ENCODE measurements at regions not wholly inside any gene's neighbourhood (a gene's known extent, or its start where the extent isn't known, plus 50 kb on each side); places are given as distances from the start of the nearest gene placed in this dataset.

DNA sequence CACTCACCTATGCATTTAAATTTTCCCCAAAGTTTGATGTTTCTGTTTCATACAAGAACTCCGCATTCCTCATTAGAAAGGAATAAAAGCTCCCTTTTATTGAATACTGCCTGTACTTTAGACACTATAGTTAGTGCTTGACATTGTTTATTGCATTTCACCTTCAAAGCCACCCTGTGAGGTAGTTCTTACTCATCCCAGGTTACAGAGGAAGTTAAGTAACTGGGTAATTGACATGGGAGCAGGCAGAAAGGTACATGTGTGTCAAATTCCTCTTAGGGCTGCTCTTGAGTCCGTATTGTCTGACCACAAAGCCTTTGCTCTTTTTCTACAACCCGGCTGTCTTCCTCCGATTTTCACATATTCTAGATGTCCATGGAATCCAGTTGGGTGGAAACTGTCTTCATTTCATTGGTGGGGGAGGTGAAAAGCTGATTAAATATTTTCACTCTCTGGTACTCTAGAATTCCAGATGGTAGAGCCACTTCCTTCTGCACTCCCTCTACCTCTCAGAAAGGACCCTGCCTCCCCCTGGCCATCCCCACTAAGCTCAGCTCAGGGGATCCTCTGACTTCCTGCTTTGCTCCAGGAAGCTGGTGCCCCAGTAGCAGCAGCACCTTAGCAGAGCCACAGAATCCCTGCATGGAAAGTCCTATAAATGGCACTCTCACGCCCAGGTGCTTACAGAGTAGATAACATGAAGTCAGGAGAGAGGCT, 319.2 kb downstream of the LRATD1 start:
- ATAC-seq: no peak
- WGBS, 2 donors (ENCODE audit: low coverage in 1 of 2): 71 to 81% methylated on average over 2 to 5 of the region's 5 CpGs
- Histone ChIP-seq H3K36me3 (no peaks in the 10 kb centered on the region), H3K4me3 (no peak overlapping the region), H3K27me3 (no peaks in the 10 kb centered on the region), H3K9me3 (no peaks in the 10 kb centered on the region), H3K4me1 (no peaks in the 10 kb centered on the region), H3K27ac (no peak overlapping the region)
- TF ChIP-seq EP300 (IDR thresholded peaks at IDR 0.05) (no peak), POLR2AphosphoS5 (IDR thresholded peaks at IDR 0.05) (no peak), POLR2A (IDR thresholded peaks at IDR 0.05) (no peak)
- TF ChIP-seq, protein P1, sequence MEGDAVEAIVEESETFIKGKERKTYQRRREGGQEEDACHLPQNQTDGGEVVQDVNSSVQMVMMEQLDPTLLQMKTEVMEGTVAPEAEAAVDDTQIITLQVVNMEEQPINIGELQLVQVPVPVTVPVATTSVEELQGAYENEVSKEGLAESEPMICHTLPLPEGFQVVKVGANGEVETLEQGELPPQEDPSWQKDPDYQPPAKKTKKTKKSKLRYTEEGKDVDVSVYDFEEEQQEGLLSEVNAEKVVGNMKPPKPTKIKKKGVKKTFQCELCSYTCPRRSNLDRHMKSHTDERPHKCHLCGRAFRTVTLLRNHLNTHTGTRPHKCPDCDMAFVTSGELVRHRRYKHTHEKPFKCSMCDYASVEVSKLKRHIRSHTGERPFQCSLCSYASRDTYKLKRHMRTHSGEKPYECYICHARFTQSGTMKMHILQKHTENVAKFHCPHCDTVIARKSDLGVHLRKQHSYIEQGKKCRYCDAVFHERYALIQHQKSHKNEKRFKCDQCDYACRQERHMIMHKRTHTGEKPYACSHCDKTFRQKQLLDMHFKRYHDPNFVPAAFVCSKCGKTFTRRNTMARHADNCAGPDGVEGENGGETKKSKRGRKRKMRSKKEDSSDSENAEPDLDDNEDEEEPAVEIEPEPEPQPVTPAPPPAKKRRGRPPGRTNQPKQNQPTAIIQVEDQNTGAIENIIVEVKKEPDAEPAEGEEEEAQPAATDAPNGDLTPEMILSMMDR (IDR thresholded peaks at IDR 0.05): no peak

DNA sequence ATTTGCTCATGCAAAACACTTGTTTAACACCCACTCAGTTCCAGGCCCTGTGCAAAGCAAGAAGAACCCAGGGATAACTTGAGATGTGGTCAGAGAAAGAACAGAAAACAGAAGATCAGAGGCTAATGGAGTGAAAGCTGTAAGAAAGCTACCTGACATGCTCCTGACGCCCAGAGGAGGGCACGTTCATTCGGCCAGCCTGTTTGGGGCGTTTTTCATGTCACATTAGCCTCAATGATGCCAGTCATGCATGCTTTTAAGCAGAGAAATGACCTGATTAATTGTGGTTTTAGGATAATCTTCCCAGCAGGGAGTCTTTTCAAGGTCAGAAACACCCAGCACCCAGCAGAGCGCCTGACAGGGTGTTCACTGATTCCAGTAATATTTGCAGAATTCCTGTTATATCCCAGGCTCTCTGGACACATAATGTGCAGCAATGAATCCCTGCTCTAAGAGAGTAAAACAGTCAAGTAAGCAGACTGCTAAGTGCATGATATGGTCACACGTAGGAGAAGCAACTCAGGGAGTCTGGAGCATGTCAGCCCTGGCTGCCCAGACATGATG, 320.0 kb downstream of the LRATD1 start:
- H3K9me3 ChIP-seq: no peaks in the 10 kb centered on the region
- no peaks in the 10 kb centered on the region for H3K4me1 ChIP-seq
- no peak for ATAC-seq
- no peaks in the 10 kb centered on the region for H3K27me3 ChIP-seq
- no peak overlapping the region for H3K4me3 ChIP-seq
- H3K27ac ChIP-seq: no peak overlapping the region
- 54 to 74% methylated on average over 3 to 5 of the region's 6 CpGs for WGBS, 2 donors (ENCODE audit: low coverage in 1 of 2)
- TF ChIP-seq, protein P1 (IDR thresholded peaks at IDR 0.05): no peak
- TF ChIP-seq POLR2AphosphoS5 (IDR thresholded peaks at IDR 0.05) (no peak), POLR2A (IDR thresholded peaks at IDR 0.05) (no peak), EP300 (IDR thresholded peaks at IDR 0.05) (no peak)
- no peaks in the 10 kb centered on the region for H3K36me3 ChIP-seq

DNA sequence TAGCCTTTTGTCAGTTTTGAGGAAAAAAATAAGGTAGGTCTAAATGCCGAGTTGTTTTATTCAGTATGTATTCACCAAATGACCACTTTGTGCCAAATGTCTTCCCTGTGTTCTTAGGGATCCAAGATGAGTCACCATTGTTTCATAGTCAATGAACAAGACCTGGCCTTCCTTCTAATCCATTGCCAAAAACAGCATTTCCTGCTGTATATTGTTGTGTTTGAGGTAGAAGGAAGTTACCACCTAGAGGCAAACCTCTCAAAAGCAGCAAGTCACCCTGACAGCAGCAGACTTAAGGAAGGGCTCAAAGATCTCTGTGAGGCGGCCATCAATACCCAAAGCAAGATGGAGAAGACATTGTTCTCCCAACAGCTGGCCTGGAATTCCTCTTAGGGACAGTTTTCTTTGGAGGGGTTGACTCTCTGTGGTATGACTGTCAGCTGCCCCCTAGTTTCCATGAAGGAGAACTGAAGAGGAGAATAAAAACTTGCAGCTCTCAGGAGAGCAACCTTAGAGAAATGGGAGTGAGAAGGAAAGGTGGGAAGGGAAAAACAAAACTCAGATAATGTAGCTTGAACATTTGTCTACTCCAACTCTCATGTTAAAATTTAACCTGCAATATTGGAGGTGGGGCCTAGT, 328.3 kb downstream of the LRATD1 start:
- no peaks in the 10 kb centered on the region for H3K9me3 ChIP-seq
- ATAC-seq: no peak
- H3K4me3 ChIP-seq: no peak overlapping the region
- no peaks in the 10 kb centered on the region for H3K36me3 ChIP-seq
- H3K27me3 ChIP-seq: no peaks in the 10 kb centered on the region
- H3K4me1 ChIP-seq: no peaks in the 10 kb centered on the region
- 40 to 75% methylated on average over 1 to 2 of the region's 2 CpGs for WGBS, 2 donors (ENCODE audit: low coverage in 1 of 2)
- no peak overlapping the region for H3K27ac ChIP-seq
- TF ChIP-seq EP300 (IDR thresholded peaks at IDR 0.05) (no peak), POLR2A (IDR thresholded peaks at IDR 0.05) (no peak)

DNA sequence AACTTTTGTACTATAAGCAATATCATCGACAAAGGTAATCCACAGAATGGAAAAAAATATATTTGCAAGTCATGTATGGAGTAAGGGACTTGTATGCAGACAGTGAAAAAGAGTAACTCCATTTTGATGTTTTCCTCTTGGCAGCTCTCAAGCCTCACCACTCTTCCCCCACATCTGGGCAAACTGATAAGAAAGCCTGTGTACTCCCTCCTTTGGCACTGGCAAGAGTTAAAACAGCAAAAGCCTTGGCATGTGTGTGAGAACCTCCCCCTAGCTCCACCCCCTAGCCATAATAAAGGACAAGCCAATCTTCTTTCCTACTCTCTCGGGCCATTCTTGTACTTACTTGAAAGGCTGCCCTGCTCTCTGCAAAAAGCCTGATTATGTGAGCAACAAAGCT, 335.2 kb downstream of the LRATD1 start:
- no peak overlapping the region for H3K4me3 ChIP-seq
- H3K27ac ChIP-seq: no peak overlapping the region
- no peaks in the 10 kb centered on the region for H3K36me3 ChIP-seq
- TF ChIP-seq EP300 (IDR thresholded peaks at IDR 0.05) (no peak), POLR2AphosphoS5 (IDR thresholded peaks at IDR 0.05) (no peak), POLR2A (IDR thresholded peaks at IDR 0.05) (no peak)
- TF ChIP-seq, protein P1 (IDR thresholded peaks at IDR 0.05): no peak
- H3K27me3 ChIP-seq: no peaks in the 10 kb centered on the region
- 71 to 75% methylated on average over 1 to 2 of the region's 2 CpGs for WGBS, 2 donors (ENCODE audit: low coverage in 1 of 2)
- no peak for ATAC-seq
- no peaks in the 10 kb centered on the region for H3K9me3 ChIP-seq
- no peaks in the 10 kb centered on the region for H3K4me1 ChIP-seq

DNA sequence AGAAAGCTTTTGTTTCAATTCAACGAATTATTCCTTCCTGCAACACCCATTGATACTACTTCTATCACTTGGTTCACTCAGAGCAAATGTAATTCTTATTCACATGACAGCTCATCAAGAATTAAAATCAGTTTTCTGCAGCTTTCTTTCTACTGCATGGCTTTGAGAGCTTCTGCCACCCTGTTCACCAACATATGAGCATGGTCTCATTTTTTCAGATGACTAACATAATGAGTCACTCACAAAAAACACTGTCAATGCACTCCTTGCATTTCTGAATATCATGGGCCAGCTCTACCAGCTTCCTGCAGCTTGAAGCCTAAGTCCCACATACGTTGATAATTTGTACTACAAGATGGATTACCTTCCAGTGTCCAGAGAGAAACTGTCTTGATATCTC, 342.9 kb downstream of the LRATD1 start:
- Histone ChIP-seq H3K27ac (no peak overlapping the region), H3K27me3 (no peaks in the 10 kb centered on the region), H3K4me3 (no peak overlapping the region), H3K4me1 (no peaks in the 10 kb centered on the region), H3K9me3 (no peaks in the 10 kb centered on the region), H3K36me3 (no peaks in the 10 kb centered on the region)
- TF ChIP-seq EP300 (IDR thresholded peaks at IDR 0.05) (no peak), POLR2AphosphoS5 (IDR thresholded peaks at IDR 0.05) (no peak), POLR2A (IDR thresholded peaks at IDR 0.05) (no peak)
- TF ChIP-seq, protein P1 (IDR thresholded peaks at IDR 0.05): no peak
- no peak for ATAC-seq
- WGBS, 2 donors (ENCODE audit: low coverage in 1 of 2): 62 to 67% methylated on average over 1 to 2 of the region's 2 CpGs
